Hepatocyte (in vitro differentiated cells): ENCODE measurements at regions not wholly inside any gene's neighbourhood (a gene's known extent, or its start where the extent isn't known, plus 50 kb on each side); places are given as distances from the start of the nearest gene placed in this dataset.

Experiments used
- DNase-seq: peaks from one replicate; pipeline ENCODE4 v3.0.0-alpha.2; 2016; ENCODE audit warnings: low spot score
- H2AFZ ChIP-seq: fragments of 200-600 bp; sonication (generic); 2 replicates; pipeline ENCODE4 v1.6.0; 2016; ENCODE audit warnings: antibody characterized with exemption, mild to moderate bottlenecking
- H3K27ac ChIP-seq: fragments of 200-600 bp; sonication (generic); 2 replicates; pipeline ENCODE4 v1.5.1; 2016; ENCODE audit warnings: mild to moderate bottlenecking
- H3K27me3 ChIP-seq: fragments of 200-600 bp; sonication (generic); 2 replicates; pipeline ENCODE4 v1.6.1; 2016
- H3K36me3 ChIP-seq: fragments of 200-600 bp; sonication (generic); replicated peaks from 2 replicates; pipeline ENCODE4 v1.5.1; 2016; ENCODE audit warnings: low read depth; ENCODE audit not compliant: insufficient read depth
- H3K4me1 ChIP-seq: fragments of 200-600 bp; sonication (generic); 2 replicates; pipeline ENCODE4 v1.5.1; 2016; ENCODE audit warnings: mild to moderate bottlenecking, moderate library complexity; ENCODE audit not compliant: insufficient read depth
- H3K4me2 ChIP-seq: fragments of 200-600 bp; sonication (generic); 2 replicates; pipeline ENCODE4 v1.6.0; 2016
- H3K4me3 ChIP-seq: fragments of 200-600 bp; sonication (generic); 2 replicates; pipeline ENCODE4 v1.5.1; 2016; ENCODE audit warnings: mild to moderate bottlenecking
- H3K79me2 ChIP-seq: fragments of 200-600 bp; sonication (generic); 2 replicates; pipeline ENCODE4 v1.6.0; 2017; ENCODE audit warnings: mild to moderate bottlenecking
- H3K9me2 ChIP-seq: fragments of 200-600 bp; sonication (generic); replicated peaks from 2 replicates; pipeline ENCODE4 v1.6.0; 2017; ENCODE audit warnings: mild to moderate bottlenecking; ENCODE audit not compliant: insufficient read depth
- H3K9me3 ChIP-seq: fragments of 200-600 bp; sonication (generic); 2 replicates; pipeline ENCODE4 v1.5.1; 2016; ENCODE audit warnings: low read depth, mild to moderate bottlenecking
- H4K20me1 ChIP-seq: fragments of 200-600 bp; sonication (generic); 2 replicates; pipeline ENCODE4 v1.6.0; 2016; ENCODE audit warnings: mild to moderate bottlenecking; ENCODE audit not compliant: insufficient read depth, poor library complexity, severe bottlenecking
- CTCF ChIP-seq: fragments of 200-600 bp; sonication (generic); IDR thresholded peaks from 2 replicates; pipeline ENCODE4 v1.5.1; 2016; ENCODE audit warnings: antibody characterized with exemption, mild to moderate bottlenecking; ENCODE audit not compliant: poor library complexity
- EZH2 ChIP-seq: fragments of 200-600 bp; sonication (generic); IDR thresholded peaks from 2 replicates; pipeline ENCODE4 v1.6.1; 2016; ENCODE audit warnings: antibody characterized with exemption, mild to moderate bottlenecking, borderline replicate concordance
- EZH2phosphoT487 ChIP-seq: fragments of 200-600 bp; sonication (generic); IDR thresholded peaks from one replicate; pipeline ENCODE4 v1.6.1; 2018; ENCODE audit warnings: antibody characterized with exemption, mild to moderate bottlenecking, low read depth, moderate library complexity; ENCODE audit not compliant: unreplicated experiment, severe bottlenecking
- WGBS: methylation state at CpG from one replicate; pipeline ENCODE4 v1.1.6; 2016; ENCODE audit warnings: low lambda C conversion rate; ENCODE audit errors: missing lambda C conversion rate; 5-methylcytosine and 5-hydroxymethylcytosine counted together

- Histone ChIP-seq H3K9me2 (no peaks in the 10 kb centered on the region), H3K27ac (no peak overlapping the region), H3K4me1 (no peaks in the 10 kb centered on the region), H3K79me2 (no peaks in the 10 kb centered on the region), H3K4me3 (no peak overlapping the region), H2AFZ (no peak overlapping the region), H3K27me3 (no peaks in the 10 kb centered on the region), H3K9me3 (no peaks in the 10 kb centered on the region), H3K4me2 (no peak overlapping the region), H3K36me3 (no peaks in the 10 kb centered on the region), H4K20me1 (no peaks in the 10 kb centered on the region)
- no peak for DNase-seq
- TF ChIP-seq EZH2phosphoT487 (no peak), EZH2 (no peak), CTCF (no peak)
- 86% methylated on average over 15 of the region's 15 CpGs for WGBS
Measured at GRCh38 chr4:1500966-1501753, 94.9 kb upstream of the NKX1-1 start.

- no peak overlapping the region for H3K4me2 ChIP-seq
- no peak overlapping the region for H3K4me3 ChIP-seq
- H3K79me2 ChIP-seq: no peaks in the 10 kb centered on the region
- H3K27me3 ChIP-seq: no peaks in the 10 kb centered on the region
- no peaks in the 10 kb centered on the region for H3K9me2 ChIP-seq
- no peaks in the 10 kb centered on the region for H3K4me1 ChIP-seq
- DNase-seq: no peak
- H3K27ac ChIP-seq: no peak overlapping the region
- WGBS: 85% methylated on average over 18 of the region's 18 CpGs
- H3K36me3 ChIP-seq: no peaks in the 10 kb centered on the region
- H3K9me3 ChIP-seq: no peaks in the 10 kb centered on the region
- no peaks in the 10 kb centered on the region for H4K20me1 ChIP-seq
- TF ChIP-seq CTCF (no peak), EZH2phosphoT487 (no peak), EZH2 (no peak)
- no peak overlapping the region for H2AFZ ChIP-seq
Measured at GRCh38 chr4:1500231-1500965, 94.2 kb upstream of the NKX1-1 start.

- Histone ChIP-seq H3K9me2 (no peaks in the 10 kb centered on the region), H3K27ac (no peak overlapping the region), H4K20me1 (no peaks in the 10 kb centered on the region), H3K4me1 (no peaks in the 10 kb centered on the region), H3K79me2 (no peaks in the 10 kb centered on the region), H3K4me3 (no peak overlapping the region), H3K27me3 (no peaks in the 10 kb centered on the region), H3K36me3 (no peaks in the 10 kb centered on the region), H2AFZ (no peak overlapping the region), H3K4me2 (no peak overlapping the region), H3K9me3 (no peaks in the 10 kb centered on the region)
- WGBS: 76% methylated on average over 7 of the region's 7 CpGs
- TF ChIP-seq CTCF (no peak), EZH2phosphoT487 (no peak), EZH2 (no peak)
- DNase-seq: no peak
Measured at GRCh38 chr4:1499465-1499864, 93.2 kb upstream of the NKX1-1 start.
